ENCODE measurements at regions not wholly inside any gene's neighbourhood (a gene's known extent, or its start where the extent isn't known, plus 50 kb on each side); places are given as distances from the start of the nearest gene placed in this dataset.

DNA sequence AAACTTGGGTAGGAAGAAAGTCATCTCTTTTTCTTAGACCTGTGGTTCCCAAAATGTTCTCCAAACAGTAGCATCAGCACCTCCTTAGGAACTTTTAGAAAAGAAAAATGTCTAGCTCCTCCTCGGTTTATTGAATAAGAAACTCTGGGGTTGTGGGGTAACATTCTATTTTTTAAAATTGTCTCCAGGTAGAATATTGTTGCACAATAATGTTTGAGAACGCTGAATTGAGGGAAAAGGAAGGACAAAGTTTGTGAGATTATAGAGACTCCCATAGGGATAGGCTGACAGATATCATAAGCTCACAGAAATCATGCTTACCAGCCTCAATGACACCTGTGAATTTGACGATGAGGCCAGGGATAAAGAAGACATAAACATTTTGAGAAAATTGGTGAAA lies 1199.0 kb upstream of the CDH6 start:
- TF ChIP-seq REST (IDR thresholded peaks at IDR 0.05; ENCODE audit: low read depth) (no peak), TAF1 (IDR thresholded peaks at IDR 0.05; ENCODE audit: low read depth) (no peak), EP300 (IDR thresholded peaks at IDR 0.05; ENCODE audit: borderline replicate concordance) (no peak), RAD21 (IDR thresholded peaks at IDR 0.05; ENCODE audit: low read depth) (no peak), TEAD4 (IDR thresholded peaks at IDR 0.05) (no peak), FOXM1 (IDR thresholded peaks at IDR 0.05; ENCODE audit: borderline replicate concordance, low read depth) (no peak), EGR1 (IDR thresholded peaks at IDR 0.05) (no peak), TCF12 (IDR thresholded peaks at IDR 0.05; ENCODE audit: low read depth) (no peak), ZBTB7A (IDR thresholded peaks at IDR 0.05; ENCODE audit: low read depth) (no peak), CREB1 (IDR thresholded peaks at IDR 0.05; ENCODE audit: low read depth) (no peak), CEBPB (IDR thresholded peaks at IDR 0.05) (no peak), NFIC (IDR thresholded peaks at IDR 0.05) (no peak)
- TF ChIP-seq, protein P1, sequence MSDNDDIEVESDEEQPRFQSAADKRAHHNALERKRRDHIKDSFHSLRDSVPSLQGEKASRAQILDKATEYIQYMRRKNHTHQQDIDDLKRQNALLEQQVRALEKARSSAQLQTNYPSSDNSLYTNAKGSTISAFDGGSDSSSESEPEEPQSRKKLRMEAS (IDR thresholded peaks at IDR 0.05) = no peak

Data from Ishikawa (cell line).